Fibroblast of the aortic adventitia (primary cell): ENCODE measurements at regions not wholly inside any gene's neighbourhood (a gene's known extent, or its start where the extent isn't known, plus 50 kb on each side); places are given as distances from the start of the nearest gene placed in this dataset.
"Not testable (repeated sequence)": the region's sequence is repeated elsewhere in the genome, so short reads cannot be mapped to it uniquely, and the experiment has no call there.

Experiments
- DNase-seq: peaks from one replicate; pipeline ENCODE4 v3.0.0-alpha.2; 2010; ENCODE audit warnings: low read depth
- H3K4me3 ChIP-seq: 2 replicates; pipeline ENCODE4 v1.5.1; 2011; ENCODE audit warnings: low read depth, mild to moderate bottlenecking, control low read depth, low read length, moderate library complexity
- TF ChIP-seq, protein P1 (sequence below): IDR thresholded peaks from 2 replicates; pipeline ENCODE4 v1.5.1; 2011; ENCODE audit warnings: mild to moderate bottlenecking, low read length, control low read depth, inconsistent platforms; ENCODE audit not compliant: insufficient read depth

DNA sequence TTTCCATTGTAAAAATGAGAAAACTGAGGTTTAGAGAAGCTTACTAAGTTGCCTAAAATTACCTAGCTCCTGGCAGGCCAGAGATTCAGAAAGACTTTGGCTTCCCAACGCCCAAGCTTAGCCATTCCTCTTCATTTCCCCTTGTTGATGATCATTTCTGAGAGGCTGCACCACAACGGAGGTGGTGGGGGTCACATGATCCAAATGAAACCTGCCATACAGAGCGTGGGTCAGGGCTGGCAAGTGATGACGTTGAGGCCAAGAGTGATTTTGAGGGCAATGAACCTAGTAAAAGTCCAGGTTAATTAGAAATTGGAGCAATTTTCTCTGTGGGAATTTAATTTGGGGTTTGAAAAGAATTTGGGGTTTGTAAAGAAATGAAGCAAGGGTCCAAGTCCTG, 109.9 kb downstream of the TMEM182 start:
- no peak for DNase-seq
- no peak overlapping the region for H3K4me3 ChIP-seq
- TF ChIP-seq, protein P1, sequence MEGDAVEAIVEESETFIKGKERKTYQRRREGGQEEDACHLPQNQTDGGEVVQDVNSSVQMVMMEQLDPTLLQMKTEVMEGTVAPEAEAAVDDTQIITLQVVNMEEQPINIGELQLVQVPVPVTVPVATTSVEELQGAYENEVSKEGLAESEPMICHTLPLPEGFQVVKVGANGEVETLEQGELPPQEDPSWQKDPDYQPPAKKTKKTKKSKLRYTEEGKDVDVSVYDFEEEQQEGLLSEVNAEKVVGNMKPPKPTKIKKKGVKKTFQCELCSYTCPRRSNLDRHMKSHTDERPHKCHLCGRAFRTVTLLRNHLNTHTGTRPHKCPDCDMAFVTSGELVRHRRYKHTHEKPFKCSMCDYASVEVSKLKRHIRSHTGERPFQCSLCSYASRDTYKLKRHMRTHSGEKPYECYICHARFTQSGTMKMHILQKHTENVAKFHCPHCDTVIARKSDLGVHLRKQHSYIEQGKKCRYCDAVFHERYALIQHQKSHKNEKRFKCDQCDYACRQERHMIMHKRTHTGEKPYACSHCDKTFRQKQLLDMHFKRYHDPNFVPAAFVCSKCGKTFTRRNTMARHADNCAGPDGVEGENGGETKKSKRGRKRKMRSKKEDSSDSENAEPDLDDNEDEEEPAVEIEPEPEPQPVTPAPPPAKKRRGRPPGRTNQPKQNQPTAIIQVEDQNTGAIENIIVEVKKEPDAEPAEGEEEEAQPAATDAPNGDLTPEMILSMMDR = no peak

DNA sequence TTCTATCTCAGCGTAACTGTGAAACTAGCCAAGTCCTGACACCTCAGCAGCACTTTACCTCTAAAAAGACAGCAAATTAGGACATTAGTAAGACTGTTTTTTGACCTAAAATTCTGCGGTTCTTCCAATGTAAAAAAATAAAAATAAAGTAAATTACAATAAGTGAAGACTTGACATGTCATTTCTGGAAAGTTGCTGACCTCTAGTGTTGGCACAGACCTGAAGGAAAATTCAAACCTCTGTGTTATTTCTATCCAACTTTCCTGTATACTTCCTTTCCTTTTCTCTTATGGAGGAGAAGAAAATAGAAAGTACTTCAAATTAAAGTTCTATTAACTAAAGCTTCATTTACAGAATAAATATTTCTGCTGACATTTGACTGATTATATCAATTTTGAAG, 110.6 kb downstream of the TMEM182 start:
- DNase-seq = no peak
- no peak overlapping the region for H3K4me3 ChIP-seq
- TF ChIP-seq, protein P1 = no peak

DNA sequence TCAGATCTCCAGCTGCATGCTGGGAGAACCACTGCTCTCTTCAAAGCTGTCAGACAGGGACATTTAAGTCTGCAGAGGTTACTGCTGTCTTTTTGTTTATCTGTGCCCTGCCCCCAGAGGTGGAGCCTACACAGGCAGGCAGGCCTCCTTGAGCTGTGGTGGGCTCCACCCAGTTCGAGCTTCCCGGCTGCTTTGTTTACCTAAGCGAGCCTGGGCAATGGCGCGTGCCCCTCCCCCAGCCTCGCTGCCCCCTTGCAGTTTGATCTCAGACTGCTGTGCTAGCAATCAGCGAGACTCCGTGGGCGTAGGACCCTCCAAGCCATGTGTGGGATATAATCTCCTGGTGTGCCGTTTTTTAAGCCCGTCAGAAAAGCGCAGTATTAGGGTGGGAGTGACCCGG, 117.7 kb downstream of the TMEM182 start:
- H3K4me3 ChIP-seq, DNase-seq: not testable (repeated sequence)

DNA sequence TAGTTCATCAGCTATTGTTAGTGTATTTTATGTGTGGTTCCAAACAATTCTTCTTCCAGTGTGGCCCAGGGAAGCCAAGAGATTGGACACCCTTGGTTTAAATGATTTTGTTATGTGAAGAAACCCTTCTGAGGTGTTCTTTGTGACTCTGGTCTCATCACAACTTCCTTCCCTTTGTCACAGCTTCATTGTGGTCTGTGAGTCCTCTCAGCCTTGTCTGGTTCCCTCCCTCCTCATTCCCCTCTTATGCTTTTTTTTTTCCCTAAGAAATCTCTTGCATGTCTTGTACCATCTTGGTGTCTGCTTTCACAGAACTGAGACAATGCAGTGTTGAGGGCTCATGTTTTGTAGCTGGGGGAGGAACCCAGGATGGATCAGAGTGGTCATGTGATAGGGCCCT, 118.9 kb downstream of the TMEM182 start:
- DNase-seq = no peak
- TF ChIP-seq, protein P1 = no peak

DNA sequence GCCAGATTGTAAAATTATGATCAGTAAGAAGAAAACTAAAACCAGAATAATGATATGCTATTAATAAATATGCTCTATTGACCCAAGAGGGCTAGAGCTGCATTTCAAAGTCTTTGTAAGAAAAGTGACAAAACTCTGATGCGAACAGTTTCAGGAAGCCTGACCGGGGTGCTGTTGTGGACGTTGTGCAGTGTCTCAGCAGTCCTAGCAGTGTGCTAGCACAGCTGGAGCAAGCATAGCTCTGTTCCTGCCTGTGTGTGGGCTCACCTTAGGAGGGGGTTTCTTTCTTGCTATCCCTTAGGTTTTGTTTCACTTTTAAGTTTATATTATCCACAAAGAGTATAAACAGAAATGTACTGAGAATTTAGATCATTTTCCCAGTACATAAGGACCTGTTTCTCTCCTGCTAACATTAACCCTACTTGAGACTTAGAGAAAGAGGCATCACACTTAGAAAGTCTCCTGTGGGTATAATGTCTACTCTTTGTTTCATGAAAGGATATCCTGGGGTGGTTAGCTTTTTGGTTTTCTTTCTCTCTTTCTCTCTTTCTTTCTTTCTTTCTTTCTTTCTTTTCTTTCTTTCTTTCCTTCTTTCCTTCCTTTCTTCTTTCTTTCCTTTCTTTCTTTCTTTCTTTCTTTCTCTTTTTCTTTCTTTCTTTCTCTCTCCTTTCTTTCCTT, 124.5 kb downstream of the TMEM182 start:
- TF ChIP-seq, protein P1 = no peak
- DNase-seq = no peak
- no peak overlapping the region for H3K4me3 ChIP-seq

More for the DNA sequence above, 118.9 kb downstream of the TMEM182 start:
- H3K4me3 ChIP-seq = no peak overlapping the region

DNA sequence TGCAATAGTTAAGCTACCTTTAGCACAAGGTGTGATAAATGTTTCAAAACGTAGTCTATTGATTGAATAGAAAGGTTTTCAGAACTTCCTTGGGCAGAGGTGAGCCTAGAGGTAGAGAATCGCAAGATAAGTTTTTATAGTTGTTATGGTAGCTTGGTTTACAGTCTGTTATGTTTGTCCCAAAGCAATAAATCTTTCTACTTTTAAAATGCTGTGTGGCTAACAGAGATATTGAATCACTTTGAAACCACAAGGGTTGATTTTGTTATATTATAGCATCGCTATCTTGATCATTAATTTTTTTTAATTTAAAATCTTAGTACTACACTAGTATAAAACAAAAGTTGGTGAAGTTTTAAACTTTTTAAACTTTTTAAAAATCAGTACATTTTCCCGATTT, 126.7 kb downstream of the TMEM182 start:
- no peak for DNase-seq
- no peak overlapping the region for H3K4me3 ChIP-seq
- TF ChIP-seq, protein P1 = no peak

DNA sequence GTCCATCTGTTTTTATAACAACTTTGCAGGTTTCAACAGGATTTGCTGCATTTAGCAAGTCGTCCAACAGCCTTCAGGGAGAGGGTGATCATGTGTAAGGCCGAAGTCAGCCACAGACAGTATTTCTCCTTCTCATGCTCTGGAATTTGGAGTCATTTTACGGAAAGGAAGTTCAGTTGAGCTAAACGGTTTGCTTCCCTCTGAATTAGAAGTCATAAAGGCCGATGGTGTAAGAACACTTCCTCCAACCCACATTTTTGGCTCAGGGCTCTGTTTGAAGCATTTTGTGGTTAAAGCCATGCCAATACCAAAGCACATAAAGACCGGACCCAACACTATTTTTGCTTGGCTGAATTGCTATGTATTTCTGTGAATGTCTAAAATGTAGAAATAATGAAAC, 129.5 kb downstream of the TMEM182 start:
- no peak for DNase-seq
- TF ChIP-seq, protein P1 = no peak
- no peak overlapping the region for H3K4me3 ChIP-seq
